Sigmoid colon (tissue), 6 donors: ENCODE measurements at regions not wholly inside any gene's neighbourhood (a gene's known extent, or its start where the extent isn't known, plus 50 kb on each side); places are given as distances from the start of the nearest gene placed in this dataset.

Experiments
- DNase-seq: peaks from one replicate; pipeline ENCODE4 v3.0.0-alpha.2; 2019
- H3K27ac ChIP-seq, 4 donors: fragments of 200-600 bp; sonication (generic); one replicate each; pipeline ENCODE4 v1.5.1; 2016 to 2019; ENCODE audit warnings: mild to moderate bottlenecking in 1 of 4
- H3K27me3 ChIP-seq, 3 donors: fragments of 200-600 bp; sonication (generic); one replicate each; pipeline ENCODE4 v1.5.1; 2019; ENCODE audit warnings: mild to moderate bottlenecking in 1 of 3
- H3K36me3 ChIP-seq, 4 donors: fragments of 200-600 bp; sonication (generic); one replicate each; pipeline ENCODE4 v1.5.1; 2016 to 2019
- H3K4me1 ChIP-seq, 4 donors: fragments of 200-600 bp; sonication (generic); one replicate each; pipeline ENCODE4 v1.5.1; 2017 to 2019
- H3K4me3 ChIP-seq, 4 donors: fragments of 200-600 bp; sonication (generic); one replicate each; pipeline ENCODE4 v1.5.1; 2017 to 2019; ENCODE audit warnings: mild to moderate bottlenecking in 2 of 4, moderate library complexity in 1 of 4
- H3K9me3 ChIP-seq, 4 donors: fragments of 200-600 bp in 3 of 4; sonication (generic) in 3 of 4; one replicate each; pipeline versions ENCODE4 v1.5.1 to v1.6.1; 2013 to 2019
- EP300 ChIP-seq, 4 donors: sonication (generic); formaldehyde crosslinking; IDR thresholded peaks; one replicate each; pipeline ENCODE4 v1.6.1; 2017; ENCODE audit warnings: antibody characterized with exemption in 4 of 4
- POLR2A ChIP-seq, 2 donors: fragments of 450-650 bp; IDR thresholded peaks; one replicate each; pipeline ENCODE4 v1.6.1; 2016; ENCODE audit warnings: antibody characterized with exemption in 2 of 2, mild to moderate bottlenecking in 2 of 2, moderate library complexity in 2 of 2
- POLR2AphosphoS5 ChIP-seq, 4 donors: sonication (generic); formaldehyde crosslinking; IDR thresholded peaks; one replicate each; pipeline ENCODE4 v1.6.1; 2017; ENCODE audit warnings: antibody characterized with exemption in 4 of 4
- WGBS, 2 donors: extraction: QIAGEN DNeasy Blood & Tissue Kit; methylation state at CpG; one replicate each; pipeline ENCODE4 v1.1.7; 2013; 5-methylcytosine and 5-hydroxymethylcytosine counted together
- intact Hi-C: fragments of 100-400 bp; cut with DNase I; formaldehyde crosslinking; loops from one replicate; pipeline ENCODE4 v1.15.1; 2023
- TF ChIP-seq, protein P1 (sequence below), 4 experiments: fragments of 450-650 bp in 3 of 4; fragments of 200-600 bp in 1 of 4; IDR thresholded peaks; one replicate each; pipeline ENCODE4 v1.5.1; 2016 to 2019; ENCODE audit warnings: antibody characterized with exemption in 4 of 4, mild to moderate bottlenecking in 3 of 4, moderate library complexity in 2 of 4
- donor health status: healthy with polysubstance abuse.
- donor health status: healthy.

DNA sequence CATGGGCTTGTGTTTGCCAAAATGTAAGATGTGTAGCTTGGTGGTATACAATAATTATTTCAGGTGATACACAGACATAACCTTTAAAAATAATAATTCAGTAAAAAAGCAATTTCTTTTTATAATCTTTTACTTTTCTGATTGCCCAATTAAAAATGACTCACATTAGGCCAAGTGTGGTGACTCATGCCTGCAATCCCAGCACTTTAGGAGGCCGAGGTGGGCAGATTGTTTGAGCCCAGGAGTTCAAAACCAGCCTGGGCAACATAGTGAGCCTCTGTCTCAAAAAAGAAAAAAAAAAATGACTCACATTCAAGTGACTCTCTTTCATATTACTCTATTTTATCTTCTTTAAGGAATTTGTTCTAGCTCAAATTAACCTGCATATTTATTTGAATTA, 449.4 kb upstream of the HTR2C start:
- Histone ChIP-seq H3K27ac (no peak overlapping the region), H3K36me3 (no peaks in the 10 kb centered on the region), H3K4me3 (no peak overlapping the region), H3K27me3 (no peaks in the 10 kb centered on the region), H3K9me3 (no peaks in the 10 kb centered on the region), H3K4me1 (no peaks in the 10 kb centered on the region)
- TF ChIP-seq, protein P1, sequence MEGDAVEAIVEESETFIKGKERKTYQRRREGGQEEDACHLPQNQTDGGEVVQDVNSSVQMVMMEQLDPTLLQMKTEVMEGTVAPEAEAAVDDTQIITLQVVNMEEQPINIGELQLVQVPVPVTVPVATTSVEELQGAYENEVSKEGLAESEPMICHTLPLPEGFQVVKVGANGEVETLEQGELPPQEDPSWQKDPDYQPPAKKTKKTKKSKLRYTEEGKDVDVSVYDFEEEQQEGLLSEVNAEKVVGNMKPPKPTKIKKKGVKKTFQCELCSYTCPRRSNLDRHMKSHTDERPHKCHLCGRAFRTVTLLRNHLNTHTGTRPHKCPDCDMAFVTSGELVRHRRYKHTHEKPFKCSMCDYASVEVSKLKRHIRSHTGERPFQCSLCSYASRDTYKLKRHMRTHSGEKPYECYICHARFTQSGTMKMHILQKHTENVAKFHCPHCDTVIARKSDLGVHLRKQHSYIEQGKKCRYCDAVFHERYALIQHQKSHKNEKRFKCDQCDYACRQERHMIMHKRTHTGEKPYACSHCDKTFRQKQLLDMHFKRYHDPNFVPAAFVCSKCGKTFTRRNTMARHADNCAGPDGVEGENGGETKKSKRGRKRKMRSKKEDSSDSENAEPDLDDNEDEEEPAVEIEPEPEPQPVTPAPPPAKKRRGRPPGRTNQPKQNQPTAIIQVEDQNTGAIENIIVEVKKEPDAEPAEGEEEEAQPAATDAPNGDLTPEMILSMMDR (IDR thresholded peaks at IDR 0.05), result no peak
- TF ChIP-seq POLR2AphosphoS5 (IDR thresholded peaks at IDR 0.05), result no peak
- TF ChIP-seq EP300 (IDR thresholded peaks at IDR 0.05), result no peak
- no peak for TF ChIP-seq POLR2A (IDR thresholded peaks at IDR 0.05)
- intact Hi-C loops, result no loop called here
- WGBS, 2 donors, result 18 to 41% methylated on average over 1 of the region's 1 CpG
- DNase-seq, result no peak

DNA sequence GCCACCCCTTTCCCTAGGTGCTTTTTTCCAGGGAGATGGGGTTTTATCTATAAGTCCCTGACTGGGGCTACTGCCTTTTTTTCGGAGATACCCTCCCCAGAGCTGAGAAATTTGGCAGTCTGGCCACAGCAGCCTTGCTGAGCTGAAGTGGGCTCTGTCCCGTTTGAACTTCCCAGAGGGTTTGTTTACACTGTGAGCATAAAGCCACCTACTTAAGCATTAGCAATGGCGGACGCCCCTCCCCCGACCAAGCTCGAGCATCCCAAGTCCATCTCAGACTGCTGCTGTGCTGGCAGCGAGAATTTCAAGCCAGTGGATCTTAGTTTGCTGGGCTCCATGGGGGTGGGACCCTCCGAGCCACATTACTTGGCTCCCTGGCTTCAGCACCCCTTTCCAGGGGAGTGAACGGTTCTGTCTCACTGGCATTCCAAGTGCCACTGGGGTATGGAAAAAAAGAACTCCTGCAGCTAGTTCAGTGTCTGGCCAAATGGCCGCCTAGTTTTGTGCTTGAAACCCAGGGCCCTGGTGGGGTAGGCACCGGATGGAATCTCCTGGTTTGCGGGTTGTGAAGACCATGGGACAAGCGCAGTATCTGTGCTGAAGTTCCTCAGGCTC, 456.4 kb upstream of the HTR2C start:
- Histone ChIP-seq H3K27me3 (no peaks in the 10 kb centered on the region), H3K36me3 (no peaks in the 10 kb centered on the region), H3K4me3 (no peak overlapping the region), H3K9me3 (no peaks in the 10 kb centered on the region), H3K27ac (no peak overlapping the region), H3K4me1 (no peaks in the 10 kb centered on the region)
- peak; percentile 57 for DNase-seq
- WGBS, 2 donors, result 73% methylated on average over 13 of the region's 13 CpGs
- intact Hi-C loops, result no loop called here
- no peak for TF ChIP-seq POLR2A (IDR thresholded peaks at IDR 0.05)
- no peak for TF ChIP-seq POLR2AphosphoS5 (IDR thresholded peaks at IDR 0.05)
- no peak for TF ChIP-seq EP300 (IDR thresholded peaks at IDR 0.05)
- TF ChIP-seq, protein P1 (IDR thresholded peaks at IDR 0.05), result no peak

DNA sequence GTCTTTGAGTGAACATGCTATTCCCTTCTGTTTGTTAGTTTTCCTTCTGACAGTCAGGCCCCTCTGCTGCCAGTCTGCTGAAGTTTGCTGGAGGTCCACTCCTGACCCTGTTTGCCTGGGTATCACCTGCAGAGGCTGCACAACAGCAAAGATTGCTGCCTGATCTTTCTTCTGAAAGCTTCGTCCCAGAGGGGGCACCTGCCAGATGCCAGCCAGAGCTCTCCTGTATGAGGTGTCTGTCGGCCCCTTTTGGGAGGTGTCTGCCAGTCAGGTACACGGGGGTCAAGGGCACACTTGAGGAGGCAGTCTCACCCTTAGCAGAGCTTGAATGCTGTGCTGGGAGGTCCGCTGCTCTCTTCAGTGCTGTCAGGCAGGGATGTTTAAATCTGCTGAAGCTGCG, 456.9 kb upstream of the HTR2C start:
- H3K27me3 ChIP-seq, result no peaks in the 10 kb centered on the region
- 81 to 83% methylated on average over 5 of the region's 5 CpGs for WGBS, 2 donors
- H3K27ac ChIP-seq, result no peak overlapping the region
- peak; percentile 52 for DNase-seq
- TF ChIP-seq EP300 (IDR thresholded peaks at IDR 0.05), result no peak
- no peak for TF ChIP-seq POLR2AphosphoS5 (IDR thresholded peaks at IDR 0.05)
- TF ChIP-seq, protein P1 (IDR thresholded peaks at IDR 0.05), result no peak
- TF ChIP-seq POLR2A (IDR thresholded peaks at IDR 0.05), result no peak
- H3K36me3 ChIP-seq, result no peaks in the 10 kb centered on the region
- H3K4me1 ChIP-seq, result no peaks in the 10 kb centered on the region
- no peak overlapping the region for H3K4me3 ChIP-seq
- H3K9me3 ChIP-seq, result no peaks in the 10 kb centered on the region
- intact Hi-C loops, result no loop called here

DNA sequence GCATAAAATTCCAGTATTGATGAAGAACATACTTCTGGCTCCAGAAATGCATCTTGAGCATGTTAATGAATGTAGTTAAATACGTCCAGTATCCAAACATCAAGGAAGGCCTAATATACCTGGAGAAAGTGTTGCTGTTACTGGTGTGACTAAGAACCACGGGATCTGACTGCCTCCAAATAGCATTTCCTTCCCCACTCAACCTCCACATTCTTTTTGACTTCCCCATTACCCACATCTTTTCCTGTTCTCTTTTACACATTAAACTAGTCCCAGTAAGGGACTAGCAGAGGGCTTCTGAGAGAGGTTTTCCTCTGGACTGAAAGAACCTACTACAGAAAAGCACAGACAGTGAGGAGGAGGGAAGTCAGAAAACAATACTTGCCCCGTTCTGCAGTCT, 482.8 kb upstream of the HTR2C start:
- H3K4me3 ChIP-seq, result no peak overlapping the region
- H3K4me1 ChIP-seq, result no peaks in the 10 kb centered on the region
- DNase-seq, result no peak
- intact Hi-C loops, result no loop called here
- TF ChIP-seq EP300 (IDR thresholded peaks at IDR 0.05), result no peak
- TF ChIP-seq, protein P1 (IDR thresholded peaks at IDR 0.05), result no peak
- no peaks in the 10 kb centered on the region for H3K9me3 ChIP-seq
- no peaks in the 10 kb centered on the region for H3K36me3 ChIP-seq
- no peak overlapping the region for H3K27ac ChIP-seq
- H3K27me3 ChIP-seq, result no peaks in the 10 kb centered on the region
- 59 to 84% methylated on average over 3 of the region's 3 CpGs for WGBS, 2 donors

DNA sequence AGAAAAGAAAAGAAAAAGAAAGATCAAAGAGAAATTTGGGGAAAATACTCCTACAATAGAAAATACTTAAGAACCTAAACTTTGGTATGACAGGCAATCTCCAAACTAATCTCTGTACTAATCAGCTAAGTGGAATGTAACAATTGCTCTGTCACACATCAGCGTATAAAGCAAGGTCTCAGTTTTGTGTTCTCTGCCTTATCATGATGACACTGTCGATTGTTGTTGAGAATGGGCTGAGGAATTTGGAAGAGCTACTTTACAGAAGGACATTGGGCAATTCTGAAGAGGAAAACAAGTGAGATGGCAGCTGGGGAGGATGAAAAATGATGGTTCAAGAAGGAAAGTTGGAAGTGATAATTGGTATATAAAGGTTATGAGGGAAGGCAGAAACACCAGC, 486.0 kb upstream of the HTR2C start:
- 87 to 90% methylated on average over 2 of the region's 2 CpGs for WGBS, 2 donors
- H3K4me1 ChIP-seq, result no peaks in the 10 kb centered on the region
- H3K9me3 ChIP-seq, result no peaks in the 10 kb centered on the region
- H3K27ac ChIP-seq, result no peak overlapping the region
- TF ChIP-seq EP300 (IDR thresholded peaks at IDR 0.05) (no peak), POLR2AphosphoS5 (IDR thresholded peaks at IDR 0.05) (no peak), POLR2A (IDR thresholded peaks at IDR 0.05) (no peak)
- TF ChIP-seq, protein P1 (IDR thresholded peaks at IDR 0.05), result no peak
- intact Hi-C loops, result no loop called here
- no peak overlapping the region for H3K4me3 ChIP-seq
- no peaks in the 10 kb centered on the region for H3K36me3 ChIP-seq
- H3K27me3 ChIP-seq, result no peaks in the 10 kb centered on the region
- DNase-seq, result no peak
